ENCODE measurements at regions not wholly inside any gene's neighbourhood (a gene's known extent, or its start where the extent isn't known, plus 50 kb on each side); places are given as distances from the start of the nearest gene placed in this dataset.

DNA sequence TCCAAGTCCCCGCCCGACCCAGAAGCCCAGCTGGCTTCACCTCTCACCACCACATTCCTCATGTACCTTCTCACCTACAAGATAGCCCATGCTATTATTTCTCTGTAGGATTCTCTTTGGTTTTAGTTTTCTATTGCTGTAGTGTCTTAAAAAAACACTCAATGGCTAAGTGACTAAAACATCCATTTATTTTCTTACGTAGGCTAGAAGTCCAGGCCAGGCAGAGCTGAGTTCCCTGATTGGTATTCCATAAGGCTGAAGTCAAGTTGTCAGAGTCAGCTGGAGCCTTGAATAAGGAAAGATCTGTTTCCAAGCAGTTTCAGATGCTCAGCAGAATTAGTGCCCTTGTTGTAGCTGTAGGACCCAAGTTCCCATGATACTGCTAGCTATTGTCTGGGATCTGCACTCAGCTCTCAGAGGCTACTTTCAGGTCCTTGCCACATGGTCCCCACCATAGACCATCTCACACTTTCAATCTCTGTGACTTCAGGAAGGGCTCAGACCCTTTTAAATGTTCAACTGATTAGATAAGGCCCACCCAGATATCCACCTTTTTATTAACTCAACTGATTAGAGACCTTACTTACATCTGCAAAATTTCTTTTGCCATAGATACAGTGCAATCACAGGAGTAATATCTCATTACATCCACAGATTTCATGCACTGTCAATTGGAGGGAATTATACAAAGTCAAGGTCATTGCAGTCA lies 371.0 kb downstream of the TGFB2 start:
- H3K9me3 Mint-ChIP-seq (ENCODE audit: unreplicated experiment), result peaks cover 3% of the 10 kb centered on the region
- TF ChIP-seq CTCF (IDR thresholded peaks at IDR 0.05; ENCODE audit: partially characterized antibody, unreplicated experiment), result no peak
- H3K4me3 Mint-ChIP-seq (ENCODE audit: unreplicated experiment), result no peak overlapping the region
- no peaks in the 10 kb centered on the region for H3K27me3 Mint-ChIP-seq (ENCODE audit: unreplicated experiment)
- DNase-seq, result no peak
- no peaks in the 10 kb centered on the region for H3K4me1 Mint-ChIP-seq (ENCODE audit: low read depth, unreplicated experiment)
- H3K36me3 Mint-ChIP-seq (ENCODE audit: unreplicated experiment), result no peaks in the 10 kb centered on the region
- no peak overlapping the region for H3K27ac Mint-ChIP-seq (ENCODE audit: unreplicated experiment)

DNA sequence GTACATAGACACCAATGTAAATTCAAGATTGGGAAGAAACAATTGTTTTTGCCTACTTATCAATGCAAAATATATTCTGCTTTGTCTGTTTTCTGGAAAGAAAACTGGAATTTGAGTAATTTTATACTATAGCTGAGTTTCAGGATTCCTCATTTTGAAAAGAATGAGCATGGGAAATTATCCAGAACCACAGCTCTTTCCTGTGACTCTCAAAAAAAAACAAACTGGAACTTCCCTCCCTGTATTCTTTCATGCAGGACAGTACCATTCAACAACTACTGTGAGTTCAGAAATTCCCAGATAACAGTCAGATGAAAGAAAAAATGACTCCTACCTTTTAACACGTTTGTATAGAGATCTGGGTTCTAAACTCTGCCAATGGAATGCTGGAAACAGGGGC lies 372.4 kb downstream of the TGFB2 start:
- Mint-ChIP-seq H3K27me3 (ENCODE audit: unreplicated experiment) (no peaks in the 10 kb centered on the region), H3K4me3 (ENCODE audit: unreplicated experiment) (no peak overlapping the region), H3K9me3 (ENCODE audit: unreplicated experiment) (peaks cover 3% of the 10 kb centered on the region), H3K36me3 (ENCODE audit: unreplicated experiment) (no peaks in the 10 kb centered on the region), H3K4me1 (ENCODE audit: low read depth, unreplicated experiment) (no peaks in the 10 kb centered on the region), H3K27ac (ENCODE audit: unreplicated experiment) (no peak overlapping the region)
- TF ChIP-seq CTCF (IDR thresholded peaks at IDR 0.05; ENCODE audit: partially characterized antibody, unreplicated experiment), result no peak
- no peak for DNase-seq

- H3K27me3 Mint-ChIP-seq (ENCODE audit: unreplicated experiment), result no peaks in the 10 kb centered on the region
- H3K4me3 Mint-ChIP-seq (ENCODE audit: unreplicated experiment), result no peak overlapping the region
- no peaks in the 10 kb centered on the region for H3K36me3 Mint-ChIP-seq (ENCODE audit: unreplicated experiment)
- peaks cover 3% of the 10 kb centered on the region for H3K9me3 Mint-ChIP-seq (ENCODE audit: unreplicated experiment)
- H3K4me1 Mint-ChIP-seq (ENCODE audit: low read depth, unreplicated experiment), result no peaks in the 10 kb centered on the region
- DNase-seq, result no peak
- H3K27ac Mint-ChIP-seq (ENCODE audit: unreplicated experiment), result no peak overlapping the region
- TF ChIP-seq CTCF (IDR thresholded peaks at IDR 0.05; ENCODE audit: partially characterized antibody, unreplicated experiment), result no peak
These were observed 373.1 kb downstream of the TGFB2 start for GRCh38 chr1:218718206-218718605.

- Mint-ChIP-seq H3K4me3 (ENCODE audit: unreplicated experiment) (no peak overlapping the region), H3K4me1 (ENCODE audit: low read depth, unreplicated experiment) (no peaks in the 10 kb centered on the region)
- no peak for TF ChIP-seq CTCF (IDR thresholded peaks at IDR 0.05; ENCODE audit: partially characterized antibody, unreplicated experiment)
These were observed 373.8 kb downstream of the TGFB2 start for GRCh38 chr1:218718977-218719376.

GRCh38 chr1:218728898-218729565 lies 383.9 kb downstream of the TGFB2 start:
- Mint-ChIP-seq H3K4me3 (ENCODE audit: unreplicated experiment) (no peak overlapping the region), H3K27me3 (ENCODE audit: unreplicated experiment) (peaks cover 2% of the 10 kb centered on the region), H3K4me1 (ENCODE audit: low read depth, unreplicated experiment) (no peaks in the 10 kb centered on the region), H3K9me3 (ENCODE audit: unreplicated experiment) (no peaks in the 10 kb centered on the region), H3K27ac (ENCODE audit: unreplicated experiment) (no peak overlapping the region), H3K36me3 (ENCODE audit: unreplicated experiment) (peaks cover 4% of the 10 kb centered on the region)
- no peak for TF ChIP-seq CTCF (IDR thresholded peaks at IDR 0.05; ENCODE audit: partially characterized antibody, unreplicated experiment)
- DNase-seq, result no peak

More at GRCh38 chr1:218718977-218719376, 373.8 kb downstream of the TGFB2 start:
- H3K36me3 Mint-ChIP-seq (ENCODE audit: unreplicated experiment), result no peaks in the 10 kb centered on the region
- H3K9me3 Mint-ChIP-seq (ENCODE audit: unreplicated experiment), result peaks cover 5% of the 10 kb centered on the region
- H3K27me3 Mint-ChIP-seq (ENCODE audit: unreplicated experiment), result no peaks in the 10 kb centered on the region
- H3K27ac Mint-ChIP-seq (ENCODE audit: unreplicated experiment), result no peak overlapping the region
- DNase-seq, result no peak
